Ascending aorta (tissue), 2 donors: ENCODE measurements at regions not wholly inside any gene's neighbourhood (a gene's known extent, or its start where the extent isn't known, plus 50 kb on each side); places are given as distances from the start of the nearest gene placed in this dataset.

Source experiments
- DNase-seq, 2 donors: peaks; one replicate each; pipeline ENCODE4 v3.0.0-alpha.2; 2019; ENCODE audit warnings: low spot score in 2 of 2
- H3K27ac ChIP-seq, 2 donors: fragments of 200-600 bp; sonication (generic); one replicate each; pipeline ENCODE4 v1.5.1; 2016 to 2017; ENCODE audit warnings: mild to moderate bottlenecking in 1 of 2
- H3K27me3 ChIP-seq: fragments of 200-600 bp; sonication (generic); one replicate; pipeline ENCODE4 v1.5.1; 2017
- H3K36me3 ChIP-seq, 2 donors: fragments of 200-600 bp; sonication (generic); one replicate each; pipeline ENCODE4 v1.5.1; 2016
- H3K4me1 ChIP-seq, 2 donors: fragments of 200-600 bp; sonication (generic); one replicate each; pipeline ENCODE4 v1.5.1; 2016 to 2017; ENCODE audit warnings: mild to moderate bottlenecking in 1 of 2
- H3K4me3 ChIP-seq, 2 donors: fragments of 200-600 bp; sonication (generic); one replicate each; pipeline ENCODE4 v1.5.1; 2016 to 2017; ENCODE audit warnings: mild to moderate bottlenecking in 1 of 2
- H3K9me3 ChIP-seq, 2 donors: fragments of 200-600 bp; sonication (generic); one replicate each; pipeline ENCODE4 v1.5.1; 2016
- intact Hi-C: fragments of 100-400 bp; cut with DNase I; formaldehyde crosslinking; loops from one replicate; pipeline ENCODE4 v1.15.1; 2023
- TF ChIP-seq, protein P1 (sequence below), 3 experiments: fragments of 200-600 bp in 2 of 3; fragments of 450-650 bp in 1 of 3; sonication (generic) in 2 of 3; IDR thresholded peaks; one replicate each; pipeline ENCODE4 v1.5.1; 2016 to 2019; ENCODE audit warnings: antibody characterized with exemption in 3 of 3, mild to moderate bottlenecking in 1 of 3, moderate library complexity in 1 of 3

- no peaks in the 10 kb centered on the region for H3K27me3 ChIP-seq
- H3K4me3 ChIP-seq = no peak overlapping the region
- H3K4me1 ChIP-seq = no peaks in the 10 kb centered on the region
- no peaks in the 10 kb centered on the region for H3K36me3 ChIP-seq
- H3K27ac ChIP-seq = no peak overlapping the region
- intact Hi-C loops = no loop called here
- H3K9me3 ChIP-seq = no peaks in the 10 kb centered on the region
- DNase-seq = no peak
- TF ChIP-seq, protein P1, sequence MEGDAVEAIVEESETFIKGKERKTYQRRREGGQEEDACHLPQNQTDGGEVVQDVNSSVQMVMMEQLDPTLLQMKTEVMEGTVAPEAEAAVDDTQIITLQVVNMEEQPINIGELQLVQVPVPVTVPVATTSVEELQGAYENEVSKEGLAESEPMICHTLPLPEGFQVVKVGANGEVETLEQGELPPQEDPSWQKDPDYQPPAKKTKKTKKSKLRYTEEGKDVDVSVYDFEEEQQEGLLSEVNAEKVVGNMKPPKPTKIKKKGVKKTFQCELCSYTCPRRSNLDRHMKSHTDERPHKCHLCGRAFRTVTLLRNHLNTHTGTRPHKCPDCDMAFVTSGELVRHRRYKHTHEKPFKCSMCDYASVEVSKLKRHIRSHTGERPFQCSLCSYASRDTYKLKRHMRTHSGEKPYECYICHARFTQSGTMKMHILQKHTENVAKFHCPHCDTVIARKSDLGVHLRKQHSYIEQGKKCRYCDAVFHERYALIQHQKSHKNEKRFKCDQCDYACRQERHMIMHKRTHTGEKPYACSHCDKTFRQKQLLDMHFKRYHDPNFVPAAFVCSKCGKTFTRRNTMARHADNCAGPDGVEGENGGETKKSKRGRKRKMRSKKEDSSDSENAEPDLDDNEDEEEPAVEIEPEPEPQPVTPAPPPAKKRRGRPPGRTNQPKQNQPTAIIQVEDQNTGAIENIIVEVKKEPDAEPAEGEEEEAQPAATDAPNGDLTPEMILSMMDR (IDR thresholded peaks at IDR 0.05) = no peak
Measured at GRCh38 chr14:44180975-44181374, 326.1 kb downstream of the FSCB start.

GRCh38 chr14:44170556-44170955 lies 336.5 kb downstream of the FSCB start:
- DNase-seq = no peak
- TF ChIP-seq, protein P1 (IDR thresholded peaks at IDR 0.05) = no peak

GRCh38 chr14:44170101-44170500 lies 337.0 kb downstream of the FSCB start:
- Histone ChIP-seq H3K4me1 (no peaks in the 10 kb centered on the region), H3K9me3 (no peaks in the 10 kb centered on the region), H3K27ac (no peak overlapping the region), H3K4me3 (no peak overlapping the region), H3K27me3 (no peaks in the 10 kb centered on the region), H3K36me3 (no peaks in the 10 kb centered on the region)
- intact Hi-C loops = no loop called here
- DNase-seq = no peak
- TF ChIP-seq, protein P1 (IDR thresholded peaks at IDR 0.05) = no peak

More at GRCh38 chr14:44170556-44170955, 336.5 kb downstream of the FSCB start:
- intact Hi-C loops = no loop called here
- Histone ChIP-seq H3K27ac (no peak overlapping the region), H3K4me3 (no peak overlapping the region), H3K4me1 (no peaks in the 10 kb centered on the region), H3K9me3 (no peaks in the 10 kb centered on the region), H3K27me3 (no peaks in the 10 kb centered on the region), H3K36me3 (no peaks in the 10 kb centered on the region)

DNA sequence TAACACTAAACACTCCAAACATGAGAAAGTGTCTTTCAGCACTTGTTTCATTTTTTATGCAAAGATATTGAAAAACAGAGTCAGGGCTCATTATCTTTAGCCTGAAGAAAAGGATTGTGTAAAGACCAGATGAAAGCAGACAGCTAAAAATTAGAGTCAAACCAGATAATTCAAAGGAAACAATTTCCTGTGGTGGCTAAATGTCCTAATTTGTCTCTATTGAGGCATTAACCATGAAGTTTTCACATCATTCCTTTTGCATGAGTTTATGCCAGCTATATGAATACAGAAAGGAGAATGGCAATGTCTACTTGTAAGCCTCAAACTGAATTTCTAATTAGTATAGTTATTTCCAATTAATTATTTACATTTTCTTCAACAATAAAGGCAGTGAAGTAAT lies 338.5 kb downstream of the FSCB start:
- H3K4me1 ChIP-seq = no peaks in the 10 kb centered on the region
- no peak overlapping the region for H3K27ac ChIP-seq
- TF ChIP-seq, protein P1 (IDR thresholded peaks at IDR 0.05) = no peak
- DNase-seq = no peak
- no peak overlapping the region for H3K4me3 ChIP-seq
- no peaks in the 10 kb centered on the region for H3K36me3 ChIP-seq
- H3K9me3 ChIP-seq = no peaks in the 10 kb centered on the region
- no peaks in the 10 kb centered on the region for H3K27me3 ChIP-seq
- intact Hi-C loops = no loop called here

DNA sequence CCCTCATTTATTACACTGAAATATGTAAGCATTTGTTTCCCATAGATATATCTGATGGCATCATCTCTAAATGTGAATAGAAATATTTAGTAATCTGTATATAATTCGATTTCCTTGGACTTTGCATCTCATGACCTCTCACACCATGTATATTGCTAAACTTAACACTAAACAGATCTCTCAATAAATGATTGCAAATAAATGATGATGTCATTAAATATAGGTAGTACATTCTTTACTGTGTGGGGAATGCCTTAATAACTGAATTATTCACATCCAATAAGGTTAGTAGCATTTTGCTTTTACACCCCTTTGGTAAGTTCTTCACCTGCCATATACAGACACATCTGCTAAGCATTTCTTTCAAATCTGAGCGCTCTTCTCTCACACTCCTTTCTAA lies 340.5 kb downstream of the FSCB start:
- TF ChIP-seq, protein P1 (IDR thresholded peaks at IDR 0.05) = no peak
- Histone ChIP-seq H3K27ac (no peak overlapping the region), H3K4me1 (no peaks in the 10 kb centered on the region), H3K4me3 (no peak overlapping the region), H3K27me3 (no peaks in the 10 kb centered on the region), H3K9me3 (no peaks in the 10 kb centered on the region), H3K36me3 (no peaks in the 10 kb centered on the region)
- intact Hi-C loops = no loop called here
- no peak for DNase-seq

DNA sequence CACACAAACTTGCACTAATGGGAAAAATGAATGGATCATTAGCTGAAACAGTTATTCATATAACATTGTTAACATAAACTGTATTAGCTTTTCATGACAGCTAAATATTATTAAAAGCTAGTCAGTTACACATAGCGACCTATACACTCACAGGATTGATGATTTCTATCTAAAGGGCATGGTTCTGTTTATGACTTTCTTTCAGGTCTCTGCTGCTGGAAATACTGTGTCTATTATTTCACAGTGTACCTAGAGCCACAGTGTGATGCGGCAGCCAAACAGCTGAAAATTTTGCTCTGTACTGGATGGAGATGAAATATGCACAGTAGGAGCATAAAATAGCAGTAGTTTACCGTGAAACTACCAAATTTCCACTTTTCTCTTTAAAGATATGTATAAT lies 341.1 kb downstream of the FSCB start:
- Histone ChIP-seq H3K36me3 (no peaks in the 10 kb centered on the region), H3K27ac (no peak overlapping the region), H3K27me3 (no peaks in the 10 kb centered on the region), H3K4me3 (no peak overlapping the region), H3K4me1 (no peaks in the 10 kb centered on the region), H3K9me3 (no peaks in the 10 kb centered on the region)
- TF ChIP-seq, protein P1 (IDR thresholded peaks at IDR 0.05) = no peak
- no peak for DNase-seq
- intact Hi-C loops = no loop called here
